H1 (cell line): ENCODE measurements at regions not wholly inside any gene's neighbourhood (a gene's known extent, or its start where the extent isn't known, plus 50 kb on each side); places are given as distances from the start of the nearest gene placed in this dataset.

Experiments
- CTCF ChIA-PET: fragments of 300-600 bp; sonication (Branson Sonifier 250); formaldehyde crosslinking; loops from one replicate; lab custom pipeline; 2021; ENCODE audit not compliant: partially characterized antibody; lab: Charles Lee
- POLR2A ChIA-PET: fragments of 300-600 bp; sonication (Branson Sonifier 250); formaldehyde crosslinking; loops from one replicate; lab custom pipeline; 2021; ENCODE audit warnings: inconsistent platforms; ENCODE audit not compliant: partially characterized antibody; lab: Charles Lee
- DNase-seq, 2 experiments: peaks; one replicate each; pipeline versions ENCODE4 v3.0.0 to v3.0.0-alpha.2; 2010 to 2022; ENCODE audit warnings: low spot score in 2 of 2, low read depth in 1 of 2, mixed read lengths in 1 of 2
- FAIRE-seq: peaks from 2 replicates; lab custom pipeline; 2011; peaks lifted over from hg19 to GRCh38; lab: Jason Lieb, UNC
- H2AFZ ChIP-seq: 2 replicates; pipeline ENCODE4 v1.8.1; 2012; ENCODE audit warnings: low read length, inconsistent platforms
- H2AK5ac ChIP-seq: 2 replicates; pipeline ENCODE4 v1.6.1; 2013; ENCODE audit warnings: low read depth, low read length
- H2BK120ac ChIP-seq: replicated peaks from 2 replicates; pipeline ENCODE3; 2013; ENCODE audit warnings: low read depth, low read length, inconsistent platforms
- H2BK12ac ChIP-seq: 2 replicates; pipeline ENCODE4 v1.6.1; 2013; ENCODE audit warnings: low read depth, low read length
- H2BK15ac ChIP-seq: 2 replicates; pipeline ENCODE4 v1.6.1; 2013; ENCODE audit warnings: low read length
- H2BK20ac ChIP-seq: 2 replicates; pipeline ENCODE4 v1.6.1; 2013; ENCODE audit warnings: low read length
- H2BK5ac ChIP-seq: 2 replicates; pipeline ENCODE4 v1.6.1; 2013; ENCODE audit warnings: low read depth, low read length
- H3K14ac ChIP-seq: 2 replicates; pipeline ENCODE4 v1.6.1; 2013; ENCODE audit warnings: inconsistent platforms; ENCODE audit not compliant: insufficient read length
- H3K18ac ChIP-seq: 2 replicates; pipeline ENCODE4 v1.6.1; 2013; ENCODE audit warnings: low read length; ENCODE audit errors: extremely low read depth
- H3K23ac ChIP-seq: 2 replicates; pipeline ENCODE4 v1.6.1; 2013; ENCODE audit warnings: inconsistent platforms; ENCODE audit not compliant: insufficient read length
- H3K23me2 ChIP-seq: 2 replicates; pipeline ENCODE4 v1.6.1; 2013; ENCODE audit warnings: low read depth, low read length
- H3K27ac ChIP-seq: 2 replicates; pipeline ENCODE4 v1.6.1; 2011; ENCODE audit warnings: low read depth, low read length, inconsistent platforms
- H3K27me3 ChIP-seq, 4 experiments: replicated peaks in 1 of 4; 1 replicate in 1 of 4; 2 replicates in 3 of 4; pipeline versions ENCODE4 v1.6.1 to v1.8.1; 2011 to 2013; ENCODE audit warnings: low read length in 3 of 4, mild to moderate bottlenecking in 3 of 4, inconsistent platforms in 2 of 4, mixed read lengths in 2 of 4, moderate library complexity in 1 of 4; ENCODE audit not compliant: control insufficient read depth in 3 of 4, insufficient read depth in 3 of 4; ENCODE audit errors: extremely low read depth in 1 of 4
- H3K36me3 ChIP-seq, 4 experiments: 2 replicates each; pipeline versions ENCODE4 v1.6.1 to v1.8.1; 2011 to 2013; ENCODE audit warnings: mild to moderate bottlenecking in 4 of 4, low read length in 3 of 4, moderate library complexity in 2 of 4, control low read depth in 1 of 4, inconsistent platforms in 1 of 4; ENCODE audit not compliant: insufficient read depth in 4 of 4, control insufficient read depth in 2 of 4
- H3K4ac ChIP-seq: replicated peaks from 2 replicates; pipeline ENCODE3; 2013; ENCODE audit warnings: low read length, low read depth, mixed read lengths, inconsistent platforms; ENCODE audit not compliant: insufficient read length
- H3K4me1 ChIP-seq, 4 experiments: replicated peaks in 1 of 4; 1 replicate in 1 of 4; 2 replicates in 3 of 4; pipeline versions ENCODE4 v1.6.1 to v1.8.1; 2011 to 2013; ENCODE audit warnings: low read length in 3 of 4, inconsistent platforms in 2 of 4, mixed read lengths in 1 of 4; ENCODE audit not compliant: insufficient read depth in 4 of 4, control insufficient read depth in 3 of 4
- H3K4me2 ChIP-seq, 2 experiments: 2 replicates each; pipeline versions ENCODE4 v1.6.1 to v1.8.1; 2011 to 2013; ENCODE audit warnings: low read depth in 2 of 2, low read length in 2 of 2, control low read depth in 1 of 2, inconsistent platforms in 1 of 2, mild to moderate bottlenecking in 1 of 2; ENCODE audit not compliant: insufficient read depth in 1 of 2
- H3K4me3 ChIP-seq, 4 experiments: fragments of 200-600, 300-600 bp in 1 of 4; sonication (generic), shearing (Covaris generic), sonication (Bioruptor Twin) in 1 of 4; 2 replicates each; pipeline versions ENCODE4 v1.5.1 to v1.8.1; 2011 to 2016; ENCODE audit warnings: low read length in 4 of 4, low read depth in 3 of 4, control low read depth in 2 of 4, inconsistent platforms in 2 of 4, mild to moderate bottlenecking in 2 of 4, mixed read lengths in 1 of 4, moderate library complexity in 1 of 4; ENCODE audit not compliant: insufficient read depth in 2 of 4; ENCODE audit errors: extremely low read depth in 1 of 4
- H3K56ac ChIP-seq: replicated peaks from 2 replicates; pipeline ENCODE3; 2013; ENCODE audit warnings: low read depth, mild to moderate bottlenecking, mixed read lengths, low read length, inconsistent platforms; ENCODE audit not compliant: insufficient read length
- H3K79me1 ChIP-seq: 2 replicates; pipeline ENCODE4 v1.6.1; 2013; ENCODE audit warnings: low read depth, low read length, control low read depth
- H3K79me2 ChIP-seq, 2 experiments: 2 replicates each; pipeline versions ENCODE4 v1.6.1 to v1.8.1; 2012 to 2013; ENCODE audit warnings: low read length in 2 of 2, mild to moderate bottlenecking in 2 of 2, inconsistent platforms in 1 of 2; ENCODE audit not compliant: insufficient read depth in 2 of 2, control insufficient read depth in 1 of 2
- H3K9ac ChIP-seq, 4 experiments: replicated peaks in 1 of 4; 1 replicate in 1 of 4; 2 replicates in 3 of 4; pipeline versions ENCODE4 v1.6.1 to v1.8.1; 2011 to 2013; ENCODE audit warnings: low read depth in 3 of 4, low read length in 3 of 4, control low read depth in 2 of 4, mild to moderate bottlenecking in 2 of 4, moderate library complexity in 2 of 4, inconsistent platforms in 1 of 4; ENCODE audit errors: extremely low read depth in 1 of 4
- H3K9me3 ChIP-seq, 2 experiments: 2 replicates each; pipeline versions ENCODE4 v1.6.1 to v1.8.1; 2012 to 2013; ENCODE audit warnings: mild to moderate bottlenecking in 2 of 2, moderate library complexity in 2 of 2, control low read depth in 1 of 2, inconsistent platforms in 1 of 2, low read depth in 1 of 2, low read length in 1 of 2, mixed read lengths in 1 of 2; ENCODE audit not compliant: insufficient read depth in 2 of 2
- H4K20me1 ChIP-seq, 2 experiments: replicated peaks in 1 of 2; 2 replicates each; pipeline versions ENCODE3 to v1.8.1; 2011 to 2013; ENCODE audit warnings: inconsistent platforms in 2 of 2, low read length in 2 of 2, mild to moderate bottlenecking in 1 of 2; ENCODE audit not compliant: insufficient read depth in 2 of 2, control insufficient read depth in 1 of 2
- H4K5ac ChIP-seq: 2 replicates; pipeline ENCODE4 v1.6.1; 2013; ENCODE audit warnings: low read length, low read depth, mixed read lengths, inconsistent platforms; ENCODE audit not compliant: insufficient read length
- H4K8ac ChIP-seq: 2 replicates; pipeline ENCODE4 v1.8.0; 2013; ENCODE audit warnings: mild to moderate bottlenecking, moderate library complexity, low read length, inconsistent platforms; ENCODE audit not compliant: insufficient read depth; ENCODE audit errors: extremely low read depth
- H4K91ac ChIP-seq: replicated peaks from 2 replicates; pipeline ENCODE3; 2013; ENCODE audit warnings: low read length, mixed read lengths, inconsistent platforms; ENCODE audit not compliant: insufficient read length
- ASH2L ChIP-seq: fragments of 200-600, 300-600 bp; sonication (generic); IDR thresholded peaks from one replicate; pipeline ENCODE4 v1.7.1; 2017; ENCODE audit warnings: low read length
- CBX8 ChIP-seq: fragments of 300-800, 300-1000 bp; sonication (generic); IDR thresholded peaks from 2 replicates; pipeline ENCODE4 v1.7.1; 2016; ENCODE audit warnings: low read depth, low read length, borderline replicate concordance
- CREB1 ChIP-seq: IDR thresholded peaks from 2 replicates; pipeline ENCODE4 v1.6.1; 2012; ENCODE audit warnings: inconsistent platforms
- EP300 ChIP-seq, 2 experiments: IDR thresholded peaks; 1 replicate in 1 of 2; 2 replicates in 1 of 2; pipeline ENCODE4 v1.6.1; 2011 to 2012; ENCODE audit warnings: low read depth in 2 of 2, low read length in 2 of 2, mild to moderate bottlenecking in 2 of 2, borderline replicate concordance in 1 of 2, inconsistent platforms in 1 of 2, moderate library complexity in 1 of 2
- EZH2 ChIP-seq: fragments of 200-600 bp; sonication (generic); IDR thresholded peaks from 2 replicates; pipeline ENCODE4 v1.7.1; 2012; ENCODE audit warnings: low read depth, mild to moderate bottlenecking, moderate library complexity, low read length, inconsistent platforms; ENCODE audit not compliant: severe bottlenecking
- HDAC2 ChIP-seq, 2 experiments: fragments of 300-600 bp in 1 of 2; sonication (generic) in 1 of 2; IDR thresholded peaks; 2 replicates each; pipeline ENCODE4 v1.6.1; 2011 to 2012; ENCODE audit warnings: low read depth in 2 of 2, low read length in 2 of 2, mild to moderate bottlenecking in 2 of 2, moderate library complexity in 2 of 2, borderline replicate concordance in 1 of 2, inconsistent platforms in 1 of 2
- KDM5A ChIP-seq: fragments of 200-600 bp; IDR thresholded peaks from 2 replicates; pipeline ENCODE4 v1.7.1; 2012; ENCODE audit warnings: mild to moderate bottlenecking, low read length, inconsistent platforms, mixed read lengths
- MAFK ChIP-seq: IDR thresholded peaks from 2 replicates; pipeline ENCODE4 v1.6.1; 2012; ENCODE audit warnings: low read depth, mild to moderate bottlenecking, improper control_type of control experiment, low read length
- MAX ChIP-seq: IDR thresholded peaks from 2 replicates; pipeline ENCODE4 v1.6.1; 2012; ENCODE audit warnings: inconsistent platforms
- NANOG ChIP-seq: IDR thresholded peaks from 2 replicates; pipeline ENCODE4 v1.6.1; 2011; ENCODE audit warnings: low read length, low read depth, mild to moderate bottlenecking, inconsistent platforms; ENCODE audit not compliant: insufficient read depth, poor library complexity, severe bottlenecking
- POLR2AphosphoS5 ChIP-seq: IDR thresholded peaks from 2 replicates; pipeline ENCODE4 v1.6.1; 2011; ENCODE audit warnings: low read depth, low read length
- SIRT6 ChIP-seq: IDR thresholded peaks from one replicate; pipeline ENCODE4 v1.7.1; 2012; ENCODE audit warnings: low read length, inconsistent platforms
- SP4 ChIP-seq: IDR thresholded peaks from 2 replicates; pipeline ENCODE4 v1.6.1; 2012; ENCODE audit warnings: low read length, inconsistent platforms
- TCF12 ChIP-seq: IDR thresholded peaks from 2 replicates; pipeline ENCODE4 v1.6.1; 2011; ENCODE audit warnings: low read depth, mild to moderate bottlenecking, low read length
- TEAD4 ChIP-seq: IDR thresholded peaks from 2 replicates; pipeline ENCODE4 v1.6.1; 2012; ENCODE audit warnings: low read depth, low read length, inconsistent platforms, mixed read lengths
- WGBS, 2 experiments: shearing (Covaris generic) in 1 of 2; methylation state at CpG; one replicate each; pipeline versions ENCODE4 v1.1.6 to v1.1.7; 2013 to 2015; ENCODE audit warnings: low lambda C conversion rate in 2 of 2, mixed read lengths in 2 of 2, inconsistent platforms in 1 of 2, low coverage in 1 of 2, missing lambda C conversion rate in 1 of 2; ENCODE audit not compliant: insufficient replicate concordance in 2 of 2, insufficient coverage in 1 of 2, insufficient read length in 1 of 2; ENCODE audit errors: extremely low coverage in 1 of 2, missing lambda C conversion rate in 1 of 2; 5-methylcytosine and 5-hydroxymethylcytosine counted together

- ChIA-PET POLR2A (no interaction called here), CTCF (interaction anchor here (0.6 kb wide), 2 partner anchors 11 to 664 kb away, joined by 3 to 9 read pairs; no protein-coding TSS in a partner anchor)
- no peak overlapping the region for H3K4me3 ChIP-seq
- H3K79me1 ChIP-seq, result no peaks in the 10 kb centered on the region
- no peak overlapping the region for H3K4me2 ChIP-seq
- H2AK5ac ChIP-seq, result no peak overlapping the region
- no peak overlapping the region for H3K4ac ChIP-seq
- no peaks in the 10 kb centered on the region for H3K79me2 ChIP-seq
- no peak overlapping the region for H2BK5ac ChIP-seq
- no peaks in the 10 kb centered on the region for H3K36me3 ChIP-seq
- no peak overlapping the region for H2BK20ac ChIP-seq
- no peak overlapping the region for H3K18ac ChIP-seq
- H4K8ac ChIP-seq, result no peak overlapping the region
- no peak overlapping the region for H3K14ac ChIP-seq
- DNase-seq (no peak), FAIRE-seq (no peak)
- no peak overlapping the region for H2BK120ac ChIP-seq
- peaks cover 5 to 6% of the 10 kb centered on the region in 2 experiments; a peak in 2 of 4 replicates for H3K9me3 ChIP-seq
- no peak overlapping the region for H2BK12ac ChIP-seq
- H3K27ac ChIP-seq, result no peak overlapping the region
- no peaks in the 10 kb centered on the region for H3K27me3 ChIP-seq
- H2AFZ ChIP-seq, result no peak overlapping the region
- no peak overlapping the region for H3K56ac ChIP-seq
- no peak overlapping the region for H3K23ac ChIP-seq
- H2BK15ac ChIP-seq, result no peak overlapping the region
- H3K23me2 ChIP-seq, result no peaks in the 10 kb centered on the region
- no peak overlapping the region for H4K5ac ChIP-seq
- 88% methylated on average over 2 of the region's 2 CpGs; no CpG with 5 or more reads in 1 of the 2 experiments for WGBS, 2 experiments
- no peak overlapping the region for H4K91ac ChIP-seq
- H3K4me1 ChIP-seq, result no peaks in the 10 kb centered on the region
- H4K20me1 ChIP-seq, result no peaks in the 10 kb centered on the region
- no peak overlapping the region for H3K9ac ChIP-seq
- TF ChIP-seq TEAD4, result no peak
- no peak for TF ChIP-seq NANOG
- TF ChIP-seq TCF12, result no peak
- TF ChIP-seq EP300 (IDR thresholded peaks at IDR 0.05; ENCODE audit: borderline replicate concordance in 1 of 2, low read depth in 2 of 2, low read length in 2 of 2), result no peak
- no peak for TF ChIP-seq CREB1
- no peak for TF ChIP-seq KDM5A
- TF ChIP-seq ASH2L, result no peak
- no peak for TF ChIP-seq HDAC2 (IDR thresholded peaks at IDR 0.05; ENCODE audit: borderline replicate concordance in 1 of 2, low read depth in 2 of 2, low read length in 2 of 2)
- no peak for TF ChIP-seq SP4
- TF ChIP-seq EZH2, result no peak
- TF ChIP-seq POLR2AphosphoS5, result no peak
- TF ChIP-seq CBX8, result no peak
- no peak for TF ChIP-seq MAX
- no peak for TF ChIP-seq MAFK
- TF ChIP-seq SIRT6, result no peak
Observed at GRCh38 chr10:4102802-4103344, 317.9 kb upstream of the KLF6 start.
